Non-pigmented ciliary epithelial cell (primary cell): ENCODE measurements at regions not wholly inside any gene's neighbourhood (a gene's known extent, or its start where the extent isn't known, plus 50 kb on each side); places are given as distances from the start of the nearest gene placed in this dataset.
A peak's percentile ranks its signal among the peaks of the same experiment; 100 is the strongest.
"Not testable (repeated sequence)": the region's sequence is repeated elsewhere in the genome, so short reads cannot be mapped to it uniquely, and the experiment has no call there.

Source experiments
- DNase-seq: peaks from one replicate; pipeline ENCODE4 v3.0.0-alpha.2; 2010; ENCODE audit warnings: low read depth

- no peak for DNase-seq
These were observed 575.2 kb upstream of the ADGRB3 start for GRCh38 chr6:68059899-68060298.

GRCh38 chr6:68059261-68059660 is 575.8 kb upstream of the ADGRB3 start:
- DNase-seq = no peak

- not testable (repeated sequence) for DNase-seq
These were observed 578.5 kb upstream of the ADGRB3 start for GRCh38 chr6:68056596-68056995.

GRCh38 chr6:68054756-68055155 is 580.3 kb upstream of the ADGRB3 start:
- DNase-seq = peak; percentile 40

- DNase-seq = no peak
These were observed 581.2 kb upstream of the ADGRB3 start for GRCh38 chr6:68053805-68054373.

GRCh38 chr6:68052234-68052633 is 582.8 kb upstream of the ADGRB3 start:
- DNase-seq = no peak

GRCh38 chr6:68049562-68049961 is 585.5 kb upstream of the ADGRB3 start:
- DNase-seq = no peak

DNA sequence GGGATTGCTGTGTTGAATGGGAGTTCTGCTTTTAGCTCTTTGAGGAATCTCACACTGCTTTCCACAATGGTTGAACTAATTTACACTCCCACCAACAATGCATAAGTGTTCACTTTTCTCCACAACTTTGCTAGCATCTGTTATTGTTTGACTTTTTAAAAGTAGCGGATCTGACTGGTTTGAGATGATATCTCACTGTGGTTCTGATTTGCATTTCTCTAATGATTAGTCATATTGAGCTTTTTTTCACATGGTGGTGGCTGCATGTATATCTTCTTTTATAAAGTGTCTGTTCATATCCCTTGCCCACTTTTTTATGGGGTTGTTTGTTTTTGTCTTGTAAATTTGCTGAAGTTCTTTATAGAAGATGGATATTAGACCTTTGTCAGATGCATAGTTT is 588.3 kb upstream of the ADGRB3 start:
- no peak for DNase-seq

GRCh38 chr6:68046302-68046701 is 588.8 kb upstream of the ADGRB3 start:
- DNase-seq = no peak

DNA sequence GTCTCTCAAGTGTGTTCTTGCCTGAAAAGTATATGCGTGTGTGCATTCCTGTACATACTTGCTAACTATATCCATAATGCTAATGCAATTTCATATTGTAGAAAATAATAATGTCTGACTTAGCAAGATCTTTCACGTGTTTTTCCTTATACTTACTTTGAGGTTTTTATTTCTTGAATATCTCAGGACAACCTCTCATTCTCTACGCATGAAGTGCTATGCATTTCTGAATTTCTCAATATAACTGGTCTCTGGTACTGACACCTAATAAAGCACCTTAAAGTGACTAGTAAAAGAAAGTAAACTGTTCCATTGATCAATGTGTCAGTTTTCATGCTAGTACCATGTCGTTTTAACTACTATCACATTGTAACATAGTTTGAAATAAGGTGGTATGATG is 589.9 kb upstream of the ADGRB3 start:
- DNase-seq = no peak

- DNase-seq = no peak
These were observed 590.8 kb upstream of the ADGRB3 start for GRCh38 chr6:68044264-68044663.

GRCh38 chr6:68043122-68043398 is 592.0 kb upstream of the ADGRB3 start:
- DNase-seq = no peak

- DNase-seq = no peak
These were observed 592.6 kb upstream of the ADGRB3 start for GRCh38 chr6:68042339-68043121.

GRCh38 chr6:68040780-68041179 is 594.3 kb upstream of the ADGRB3 start:
- no peak for DNase-seq

DNA sequence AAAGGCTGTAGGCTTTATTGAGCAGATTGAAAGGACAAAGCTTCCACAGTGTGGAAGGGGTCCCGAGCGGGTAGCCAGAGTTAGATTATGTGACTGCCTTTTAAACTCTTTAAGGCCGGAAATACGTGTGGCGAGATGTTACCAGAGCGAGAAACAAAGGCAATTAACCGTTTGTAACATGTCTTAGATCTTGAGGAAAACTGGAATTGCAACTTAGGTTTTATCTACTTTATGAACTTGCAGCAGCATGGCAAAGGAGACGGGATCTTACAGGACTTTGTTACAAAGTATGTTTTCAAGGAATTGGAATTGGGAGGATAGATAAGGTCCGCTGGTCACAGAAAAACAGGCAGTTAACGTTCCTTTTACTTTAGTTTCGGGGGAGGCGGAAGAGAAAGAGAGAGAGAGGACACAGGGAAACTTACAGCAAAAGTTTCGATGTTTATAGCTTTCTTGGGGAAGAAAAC is 594.7 kb upstream of the ADGRB3 start:
- DNase-seq = no peak

GRCh38 chr6:68039641-68040311 is 595.3 kb upstream of the ADGRB3 start:
- no peak for DNase-seq

GRCh38 chr6:68038815-68039408 is 596.2 kb upstream of the ADGRB3 start:
- no peak for DNase-seq

- DNase-seq = no peak
These were observed 602.9 kb upstream of the ADGRB3 start for GRCh38 chr6:68032217-68032616.

DNA sequence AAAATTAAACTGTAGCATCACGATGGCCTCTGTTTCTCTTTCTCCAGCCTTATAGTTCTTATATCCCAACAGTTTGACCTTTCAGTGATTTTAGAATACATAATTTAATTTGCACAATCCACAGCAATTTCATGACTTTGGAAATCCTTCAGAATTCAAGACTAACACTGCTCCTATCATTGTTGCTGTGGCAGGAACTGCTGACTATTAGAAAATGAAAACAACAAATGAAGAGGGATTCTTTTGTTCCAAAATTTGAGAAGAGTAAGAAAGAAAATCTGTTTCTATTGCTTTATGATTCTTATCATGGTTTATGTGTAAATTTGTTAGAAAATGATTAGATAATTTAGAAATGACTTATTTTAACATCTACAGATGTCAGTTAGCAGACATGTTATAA is 604.0 kb upstream of the ADGRB3 start:
- no peak for DNase-seq

- no peak for DNase-seq
These were observed 608.6 kb upstream of the ADGRB3 start for GRCh38 chr6:68026483-68026882.

DNA sequence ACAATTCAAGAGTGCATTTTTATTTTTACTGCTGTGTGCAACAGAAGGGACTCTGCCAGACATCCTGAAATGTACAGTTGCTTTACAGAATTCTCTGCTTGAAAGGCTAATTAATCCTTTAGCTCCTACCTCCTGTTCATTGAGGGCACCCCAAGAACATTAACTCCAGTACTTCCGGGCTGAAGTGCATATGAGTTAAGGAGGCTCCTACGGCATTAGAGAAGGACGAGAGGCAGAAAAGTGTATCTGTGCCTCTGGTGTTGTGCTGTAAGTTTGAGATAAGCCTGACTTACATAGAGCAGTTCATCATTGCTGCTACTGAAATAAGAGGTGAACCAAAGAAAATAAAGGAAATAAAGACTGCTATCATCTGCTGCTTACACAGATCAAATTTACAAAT is 609.3 kb upstream of the ADGRB3 start:
- no peak for DNase-seq

DNA sequence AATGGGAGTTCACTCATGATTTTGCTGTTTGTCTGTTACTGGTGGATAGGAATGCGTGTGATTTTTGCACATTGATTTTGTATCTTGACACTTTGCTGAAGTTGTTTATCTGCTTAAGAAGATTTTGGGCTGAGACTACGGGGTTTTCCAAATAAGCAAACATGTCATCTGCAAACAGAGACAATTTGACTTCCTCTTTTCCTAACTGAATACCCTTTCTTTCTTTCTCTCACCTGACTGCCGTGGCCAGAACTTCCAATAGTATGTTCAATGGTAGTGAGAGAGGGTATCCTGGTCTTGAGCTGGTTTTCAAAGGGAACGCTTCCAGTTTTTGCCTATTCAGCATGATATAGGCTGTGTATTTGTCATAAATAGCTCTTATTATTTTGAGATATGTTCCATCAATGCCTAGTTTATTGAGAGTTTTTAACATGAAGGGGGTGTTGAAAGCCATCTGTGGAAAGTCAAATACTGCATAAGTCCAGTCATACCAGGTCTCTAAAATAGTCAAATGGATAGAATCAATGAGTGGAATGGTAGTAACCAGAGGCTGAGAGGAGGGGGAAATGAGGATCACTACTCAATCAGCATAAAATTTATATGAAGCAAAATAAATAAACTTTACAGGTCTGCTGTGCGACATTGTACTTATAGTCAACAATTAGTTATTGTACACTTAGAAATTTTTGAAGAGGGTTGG is 610.4 kb upstream of the ADGRB3 start:
- DNase-seq = no peak
